HG03039 (cell line): ENCODE measurements at regions not wholly inside any gene's neighbourhood (a gene's known extent, or its start where the extent isn't known, plus 50 kb on each side); places are given as distances from the start of the nearest gene placed in this dataset.
"Not testable (repeated sequence)": the region's sequence is repeated elsewhere in the genome, so short reads cannot be mapped to it uniquely, and the experiment has no call there.

Source experiments
- ATAC-seq: cut with Tn5 transposase; IDR thresholded peaks from one replicate; pipeline ENCODE4 v1.9.1; 2021; ENCODE audit warnings: mild to moderate bottlenecking, moderate library complexity; ENCODE audit not compliant: unreplicated experiment

DNA sequence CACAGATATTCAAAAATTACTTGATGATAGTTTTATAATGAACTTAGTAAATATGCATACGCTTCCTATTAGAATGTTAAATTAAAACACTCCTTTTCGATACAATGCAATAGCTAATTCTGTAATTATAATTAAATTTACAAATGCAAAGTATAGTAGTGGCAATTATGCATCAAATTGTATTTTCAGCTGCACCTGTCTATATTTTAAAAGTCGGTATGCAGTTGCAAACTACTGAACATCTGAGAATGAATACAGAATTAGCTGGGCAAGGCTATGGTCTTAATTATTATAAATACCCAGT is 110.4 kb upstream of the ARHGAP42 start:
- ATAC-seq = no peak

DNA sequence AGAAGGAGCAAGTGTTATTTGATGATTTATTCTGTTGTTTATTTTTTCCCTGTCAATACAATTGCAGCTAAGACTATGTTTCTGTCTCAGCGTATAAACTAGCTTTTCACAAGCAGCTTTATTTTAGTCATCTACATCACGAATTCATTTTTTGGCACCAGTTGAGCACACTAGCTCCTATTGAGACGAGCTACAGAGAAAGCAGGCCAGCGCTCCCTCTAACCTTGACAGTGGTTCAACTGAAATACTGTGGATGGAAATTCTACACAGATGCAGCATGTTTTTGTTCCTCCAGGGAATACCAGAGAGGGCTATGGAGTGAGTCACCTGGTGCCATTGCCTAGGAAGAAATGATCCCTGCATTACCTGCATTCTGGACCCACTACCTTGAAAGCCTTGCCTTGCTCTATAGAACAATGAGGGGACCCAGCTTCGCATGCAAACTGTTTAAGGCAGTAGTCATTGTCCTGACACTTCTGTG is 108.2 kb upstream of the ARHGAP42 start:
- ATAC-seq = no peak

- ATAC-seq = no peak
These were observed 105.8 kb upstream of the ARHGAP42 start for GRCh38 chr11:100581318-100581717.

- no peak for ATAC-seq
These were observed 102.7 kb upstream of the ARHGAP42 start for GRCh38 chr11:100584201-100584985.

DNA sequence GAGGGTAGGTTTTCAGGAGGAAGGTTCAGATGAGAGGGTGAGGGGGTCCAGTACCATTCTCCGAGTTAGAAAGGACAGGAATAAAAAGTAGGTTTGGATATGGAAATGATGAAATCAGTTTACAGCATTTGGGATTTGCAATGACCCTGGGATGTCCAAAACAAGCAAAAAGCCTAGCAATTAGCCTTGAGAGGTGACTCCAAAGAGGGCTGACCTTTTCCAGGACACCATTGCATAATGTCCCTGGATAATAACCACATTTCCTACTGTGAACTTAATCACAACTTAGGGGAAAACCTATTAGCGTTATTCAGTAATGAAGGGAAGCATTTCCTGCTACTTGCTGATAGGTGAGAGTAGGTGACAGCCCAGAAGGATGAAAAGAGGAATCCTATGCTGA is 101.4 kb upstream of the ARHGAP42 start:
- ATAC-seq = no peak

DNA sequence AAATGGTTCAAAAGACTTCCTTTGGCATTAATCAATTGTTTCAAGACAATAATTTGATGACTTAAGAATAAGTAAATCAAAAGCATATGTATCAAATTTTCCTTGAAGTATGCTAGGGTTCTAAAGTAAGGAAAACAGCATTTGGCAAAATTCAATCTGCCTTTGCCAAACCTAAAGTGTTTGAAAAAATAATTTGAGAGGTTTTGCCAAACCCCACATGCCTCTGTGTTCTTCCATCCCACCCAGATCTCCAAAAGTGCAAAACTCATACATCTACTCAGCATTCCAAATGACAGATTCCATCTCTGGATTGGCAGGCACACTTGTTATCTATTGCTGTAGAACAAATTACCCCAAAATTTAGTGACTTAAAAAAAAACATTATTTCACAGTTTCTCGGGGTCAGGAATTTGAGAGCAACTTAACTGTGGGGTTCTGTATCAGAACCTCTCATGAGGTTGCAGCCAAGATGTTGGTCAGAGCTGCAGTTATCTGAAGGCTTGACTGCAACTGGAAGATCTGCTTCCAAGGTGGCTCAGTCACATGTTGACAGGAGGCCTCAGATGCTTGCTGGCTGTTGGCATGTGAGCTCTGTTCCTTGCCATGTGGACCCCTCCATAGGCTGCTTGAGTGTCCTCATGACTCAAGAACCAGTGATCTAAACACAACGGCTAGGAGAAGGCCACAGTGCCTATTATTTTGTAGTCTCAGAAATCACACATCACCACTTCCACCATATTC is 100.6 kb upstream of the ARHGAP42 start:
- no peak for ATAC-seq

DNA sequence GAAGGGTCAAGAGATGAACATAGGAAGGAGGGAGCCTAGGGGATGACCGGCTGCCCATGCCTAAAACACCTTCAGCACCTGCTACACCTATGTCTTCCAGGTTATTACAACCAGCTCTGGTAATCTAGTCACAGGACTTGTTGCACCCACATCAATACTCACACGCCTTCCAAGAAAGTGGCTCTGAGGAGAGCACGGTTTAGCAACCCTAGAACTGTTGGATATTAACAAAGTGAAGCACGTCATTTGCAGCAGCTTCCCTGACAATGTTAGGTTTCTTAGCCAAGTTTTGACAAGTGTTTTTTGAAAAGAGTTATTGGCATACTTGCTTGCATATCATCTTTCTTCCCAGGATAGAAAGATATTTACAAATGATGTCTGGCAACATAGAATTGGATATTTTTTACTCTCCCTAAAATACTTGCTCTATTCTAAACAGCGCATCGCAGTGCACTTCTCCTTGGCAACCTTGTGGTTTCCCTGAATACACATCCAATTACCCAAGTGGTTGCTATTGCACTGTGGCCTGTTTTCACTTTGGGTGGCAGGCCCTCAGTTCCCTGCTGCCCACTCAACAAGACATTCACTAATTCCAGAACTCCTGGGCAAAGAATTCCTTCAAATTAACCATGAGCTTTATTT is 94.3 kb upstream of the ARHGAP42 start:
- no peak for ATAC-seq

DNA sequence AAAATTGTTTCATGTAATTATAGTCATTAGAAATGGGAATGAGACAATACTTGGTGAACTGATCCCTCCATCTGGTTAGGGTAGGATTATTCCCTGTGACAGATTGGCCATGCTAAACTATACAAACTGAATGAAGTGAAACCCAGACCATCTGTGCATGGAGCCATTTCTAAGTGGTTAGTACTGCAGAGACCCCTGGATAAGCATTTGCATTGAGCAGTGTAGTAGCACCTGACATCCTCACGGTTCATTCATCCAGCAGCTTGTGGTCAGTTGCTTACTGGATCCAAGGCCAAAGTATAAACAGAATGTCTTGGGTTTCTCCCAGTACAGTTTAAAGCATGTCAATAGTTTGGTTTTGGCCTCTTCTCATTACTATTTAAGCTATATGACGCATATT is 93.8 kb upstream of the ARHGAP42 start:
- no peak for ATAC-seq

- no peak for ATAC-seq
These were observed 92.8 kb upstream of the ARHGAP42 start for GRCh38 chr11:100594320-100594719.

DNA sequence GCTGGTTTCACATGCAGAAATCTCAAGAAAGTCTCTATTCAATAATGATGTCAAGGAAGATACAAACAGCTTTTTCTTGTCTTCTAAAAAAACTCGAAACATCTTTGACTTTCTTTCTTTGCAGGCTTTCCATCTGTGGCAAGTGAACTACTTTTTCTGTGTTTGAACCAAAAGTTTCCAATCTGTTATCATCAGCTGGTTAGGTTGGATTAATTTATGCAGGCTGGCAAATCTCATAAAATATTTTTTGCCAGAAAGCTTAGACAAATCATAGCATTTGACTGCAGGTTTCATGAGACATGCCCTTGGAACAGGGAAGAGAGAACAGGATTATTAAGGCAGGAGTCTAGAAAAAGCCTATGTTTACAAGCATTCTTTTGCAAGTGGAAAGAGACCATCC is 86.1 kb upstream of the ARHGAP42 start:
- ATAC-seq = no peak

DNA sequence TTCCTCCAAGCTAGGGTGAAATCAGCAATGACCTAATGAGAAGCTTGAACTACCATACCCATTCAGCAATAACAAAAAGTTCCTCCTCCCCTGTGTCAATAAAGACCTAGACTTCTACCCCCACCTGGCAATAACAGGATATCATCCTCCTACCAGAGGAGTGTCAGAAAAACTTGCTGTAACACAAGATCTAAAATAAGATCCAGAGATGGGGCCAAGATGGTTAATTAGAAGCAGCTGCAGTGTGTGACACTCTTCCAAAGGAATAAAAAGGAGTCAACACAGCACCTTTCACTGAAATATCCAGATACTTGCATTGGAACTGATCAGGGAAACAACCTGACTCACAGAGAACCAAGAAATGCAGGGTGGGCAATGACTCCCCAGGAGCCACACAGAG is 84.4 kb upstream of the ARHGAP42 start:
- ATAC-seq = no peak

DNA sequence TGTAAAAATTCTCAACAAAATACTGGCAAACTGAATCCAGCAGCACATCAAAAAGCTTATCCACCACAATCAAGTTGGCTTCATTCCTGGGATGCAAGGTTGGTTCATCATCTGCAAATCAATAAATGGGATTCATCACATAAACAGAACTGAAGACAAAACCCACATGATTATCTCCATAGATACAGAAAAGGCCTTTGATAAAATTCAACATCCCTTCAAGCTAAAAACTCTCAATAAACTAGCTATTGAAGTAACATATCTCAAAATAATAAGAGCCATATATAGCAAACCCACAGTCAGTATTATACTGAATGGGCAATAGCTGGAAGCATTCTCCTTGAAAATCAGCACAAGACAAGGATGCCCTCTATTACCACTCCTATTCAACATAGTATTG is 79.3 kb upstream of the ARHGAP42 start:
- ATAC-seq = not testable (repeated sequence)

- peak; percentile 64 for ATAC-seq
These were observed 74.3 kb upstream of the ARHGAP42 start for GRCh38 chr11:100612766-100613165.

DNA sequence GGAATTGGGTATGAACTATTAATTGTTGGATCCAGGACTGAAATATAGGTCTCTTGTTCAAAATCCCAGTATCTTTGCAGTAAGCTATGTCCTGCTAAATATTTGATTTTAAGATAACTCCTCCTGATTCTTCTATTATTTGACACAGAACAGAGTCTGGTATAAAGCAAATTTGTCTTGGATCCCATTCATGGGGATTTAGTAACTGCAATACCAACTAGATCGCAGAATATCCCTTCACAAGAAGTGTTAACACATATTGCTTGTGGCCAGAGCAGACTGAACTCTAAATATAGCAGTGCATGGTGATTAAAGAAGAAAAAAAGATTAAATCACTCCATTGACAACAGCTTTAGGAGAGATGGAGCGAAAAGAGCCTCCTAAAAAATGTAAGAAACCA is 68.2 kb upstream of the ARHGAP42 start:
- ATAC-seq = no peak

- ATAC-seq = no peak
These were observed 67.6 kb upstream of the ARHGAP42 start for GRCh38 chr11:100619484-100619883.

DNA sequence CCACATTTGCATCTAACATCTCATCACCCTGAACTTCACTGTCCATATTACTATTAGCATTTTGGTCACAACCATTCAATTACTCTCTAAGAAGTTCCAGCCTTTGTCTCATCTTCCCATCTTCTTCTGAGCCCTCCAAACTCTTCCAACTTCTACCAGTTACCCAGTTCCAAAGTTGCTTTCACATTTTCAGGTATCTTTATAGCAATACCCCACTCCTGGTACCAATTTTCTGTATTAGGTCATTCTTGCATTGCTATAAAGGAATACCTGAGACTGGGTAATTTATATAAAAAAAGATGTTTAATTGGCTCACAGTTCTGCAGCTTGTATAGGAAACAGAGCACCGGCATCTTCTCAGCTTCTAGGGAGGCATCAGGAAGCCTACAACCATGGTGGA is 64.7 kb upstream of the ARHGAP42 start:
- ATAC-seq = no peak

- ATAC-seq = no peak
These were observed 62.7 kb upstream of the ARHGAP42 start for GRCh38 chr11:100624346-100624745.

DNA sequence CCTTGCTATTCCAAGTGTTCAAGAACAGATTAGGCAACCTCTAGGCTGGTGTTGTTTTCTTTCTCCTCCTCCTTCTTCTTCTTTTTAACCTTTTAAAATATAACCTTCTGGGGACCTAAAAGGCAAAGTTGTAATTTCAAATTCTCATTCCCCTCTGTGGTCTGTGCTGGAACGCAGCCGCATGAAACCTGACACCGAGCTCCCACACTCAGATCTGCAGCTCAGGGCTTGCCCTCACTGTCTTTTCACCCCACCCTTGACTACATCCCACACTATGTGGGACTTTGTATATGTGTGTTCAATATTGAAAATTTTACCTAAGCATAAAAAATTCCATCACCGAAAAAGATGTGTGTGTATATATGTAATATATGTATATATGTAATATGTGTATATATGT is 62.0 kb upstream of the ARHGAP42 start:
- no peak for ATAC-seq

DNA sequence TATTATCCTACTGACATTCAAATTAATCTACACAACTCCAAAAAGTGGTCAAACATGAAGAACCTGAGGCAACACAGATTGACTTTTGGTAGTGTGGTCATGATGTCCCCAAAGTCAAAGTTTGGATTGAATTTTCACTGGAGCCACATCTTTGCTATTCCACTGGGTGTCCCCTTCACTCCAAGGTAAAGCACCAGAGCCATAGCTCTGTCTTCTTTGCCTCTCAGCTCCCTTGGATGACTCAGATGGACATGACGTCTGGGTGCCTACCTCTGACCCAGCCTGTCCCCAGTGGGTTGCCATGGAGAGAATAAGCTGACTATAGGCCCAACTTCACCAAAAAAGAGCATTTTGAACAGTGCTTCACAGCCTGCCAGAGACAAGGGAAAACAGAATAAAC is 57.4 kb upstream of the ARHGAP42 start:
- no peak for ATAC-seq

- ATAC-seq = no peak
These were observed 56.2 kb upstream of the ARHGAP42 start for GRCh38 chr11:100630898-100631297.

DNA sequence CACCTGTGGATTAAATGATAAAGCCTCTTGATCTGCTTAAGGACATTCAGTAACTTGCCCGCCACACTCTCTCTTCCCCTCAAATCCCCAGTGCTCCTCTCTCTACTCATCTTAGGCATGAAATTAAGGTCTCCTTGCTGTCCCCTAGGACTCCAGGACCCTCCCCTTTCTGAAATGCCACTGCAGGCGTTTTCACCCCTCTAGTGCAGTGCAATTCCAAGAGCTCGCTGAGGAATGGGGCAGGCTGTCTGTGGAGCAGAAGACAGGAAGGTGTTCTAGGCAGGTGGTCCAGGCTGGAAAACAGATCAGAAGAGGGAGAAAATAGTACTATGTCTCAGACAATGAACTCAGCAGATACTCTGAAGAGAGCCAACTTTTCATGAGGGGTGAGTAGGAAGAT is 55.8 kb upstream of the ARHGAP42 start:
- ATAC-seq = no peak

DNA sequence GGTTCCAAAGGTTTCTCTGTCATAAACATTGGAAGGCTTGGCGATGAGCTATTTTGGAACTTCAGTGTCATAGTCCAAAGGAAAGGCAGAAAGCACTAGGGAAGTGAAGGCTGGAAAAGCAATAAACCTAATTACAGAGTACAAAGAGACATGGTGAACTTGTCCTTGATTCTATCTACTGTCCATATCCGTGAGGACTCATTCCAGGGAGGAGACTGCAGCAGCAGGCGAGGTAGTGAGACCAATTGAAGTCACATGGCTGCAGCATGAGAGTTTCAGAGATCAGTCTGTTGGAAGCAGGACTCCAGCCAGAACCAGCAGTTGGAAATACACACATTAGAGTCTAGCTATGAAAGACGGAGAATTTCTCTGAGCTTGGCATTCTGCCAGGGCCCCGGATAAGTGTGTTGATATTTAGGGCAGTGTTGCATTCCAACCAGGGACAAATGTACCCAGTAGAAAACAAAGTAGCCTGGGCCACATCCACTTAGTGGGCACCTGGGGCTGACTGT is 54.1 kb upstream of the ARHGAP42 start:
- ATAC-seq = no peak
